A673 (cell line): ENCODE measurements at regions not wholly inside any gene's neighbourhood (a gene's known extent, or its start where the extent isn't known, plus 50 kb on each side); places are given as distances from the start of the nearest gene placed in this dataset.

Source experiments
- EZH2 ChIP-seq: fragments of 200-600 bp; sonication (generic); IDR thresholded peaks from 2 replicates; pipeline ENCODE4 v1.6.1; 2017; ENCODE audit warnings: borderline replicate concordance, low read depth, mild to moderate bottlenecking, mixed read lengths, antibody characterized with exemption, low read length; ENCODE audit not compliant: poor library complexity, severe bottlenecking
- TF ChIP-seq, protein P1 (sequence below): fragments of 300-800, 200-600 bp; sonication (generic); conservative IDR thresholded peaks from 2 replicates; pipeline ENCODE4 v1.5.1; 2017; ENCODE audit warnings: low read depth, mild to moderate bottlenecking, antibody characterized with exemption, low read length, moderate library complexity, mixed read lengths

DNA sequence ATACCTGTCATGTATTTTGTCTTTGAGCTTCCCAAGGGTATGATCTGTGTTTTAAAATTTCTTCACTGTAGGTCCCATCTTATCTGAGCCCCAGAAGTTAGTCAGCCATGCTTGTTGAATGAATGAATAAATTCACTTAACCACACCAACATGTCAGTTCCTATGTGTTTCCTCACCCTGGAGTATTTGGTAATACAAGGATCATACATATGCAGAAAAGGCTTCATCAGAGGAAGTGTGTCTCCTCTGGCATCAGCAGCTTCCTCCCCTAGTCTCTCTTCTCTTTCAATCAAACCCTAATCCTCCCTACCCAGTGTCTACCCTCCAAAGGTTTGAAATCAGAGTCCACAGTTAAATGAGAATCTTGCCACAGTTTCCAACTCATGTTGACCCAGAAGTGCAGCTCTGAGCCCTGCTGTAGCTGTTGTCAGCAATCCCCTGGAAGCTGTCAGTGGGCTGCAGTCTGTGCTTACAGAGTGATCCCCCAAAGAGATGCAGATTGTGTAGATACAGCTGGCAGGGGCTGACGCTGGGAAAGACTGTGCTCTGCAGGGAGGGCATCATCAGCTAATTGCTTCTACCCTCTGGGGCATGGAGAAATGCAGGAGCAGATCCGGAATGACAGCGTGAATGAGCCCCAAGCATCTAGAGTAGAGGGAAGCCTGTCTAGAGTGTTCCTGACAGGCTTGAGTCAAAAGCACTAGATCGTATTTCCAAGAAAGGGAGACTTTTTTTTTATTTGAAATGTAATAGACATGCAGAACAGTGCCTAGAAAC lies 105.0 kb upstream of the WDR11 start:
- TF ChIP-seq, protein P1, sequence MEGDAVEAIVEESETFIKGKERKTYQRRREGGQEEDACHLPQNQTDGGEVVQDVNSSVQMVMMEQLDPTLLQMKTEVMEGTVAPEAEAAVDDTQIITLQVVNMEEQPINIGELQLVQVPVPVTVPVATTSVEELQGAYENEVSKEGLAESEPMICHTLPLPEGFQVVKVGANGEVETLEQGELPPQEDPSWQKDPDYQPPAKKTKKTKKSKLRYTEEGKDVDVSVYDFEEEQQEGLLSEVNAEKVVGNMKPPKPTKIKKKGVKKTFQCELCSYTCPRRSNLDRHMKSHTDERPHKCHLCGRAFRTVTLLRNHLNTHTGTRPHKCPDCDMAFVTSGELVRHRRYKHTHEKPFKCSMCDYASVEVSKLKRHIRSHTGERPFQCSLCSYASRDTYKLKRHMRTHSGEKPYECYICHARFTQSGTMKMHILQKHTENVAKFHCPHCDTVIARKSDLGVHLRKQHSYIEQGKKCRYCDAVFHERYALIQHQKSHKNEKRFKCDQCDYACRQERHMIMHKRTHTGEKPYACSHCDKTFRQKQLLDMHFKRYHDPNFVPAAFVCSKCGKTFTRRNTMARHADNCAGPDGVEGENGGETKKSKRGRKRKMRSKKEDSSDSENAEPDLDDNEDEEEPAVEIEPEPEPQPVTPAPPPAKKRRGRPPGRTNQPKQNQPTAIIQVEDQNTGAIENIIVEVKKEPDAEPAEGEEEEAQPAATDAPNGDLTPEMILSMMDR: no peak
- TF ChIP-seq EZH2: no peak
